Loucy (cell line): ENCODE measurements at regions not wholly inside any gene's neighbourhood (a gene's known extent, or its start where the extent isn't known, plus 50 kb on each side); places are given as distances from the start of the nearest gene placed in this dataset.

Source experiments
- CTCF ChIP-seq: fragments of 200-600 bp; sonication (generic); conservative IDR thresholded peaks from 2 replicates; pipeline ENCODE4 v1.5.1; 2014; ENCODE audit warnings: mild to moderate bottlenecking, antibody characterized with exemption, low read length
- EZH2phosphoT487 ChIP-seq: fragments of 200-600 bp; IDR thresholded peaks from 2 replicates; pipeline ENCODE4 v1.6.1; 2018; ENCODE audit warnings: antibody characterized with exemption, mild to moderate bottlenecking, moderate library complexity, borderline replicate concordance

- TF ChIP-seq CTCF, result no peak
- no peak for TF ChIP-seq EZH2phosphoT487
These were observed 155.7 kb upstream of the TMEM72 start for GRCh38 chr10:44755481-44755880.
